Stimulated activated CD8-positive, alpha-beta memory T cell treated with anti-CD3 and anti-CD28 coated beads, Interleukin-4, amount 100 ng/mL, for 48 hours (primary cell): ENCODE measurements at regions not wholly inside any gene's neighbourhood (a gene's known extent, or its start where the extent isn't known, plus 50 kb on each side); places are given as distances from the start of the nearest gene placed in this dataset.

Source experiments
- DNase-seq: peaks from one replicate; pipeline ENCODE4 v3.0.0-alpha.2; 2020

DNA sequence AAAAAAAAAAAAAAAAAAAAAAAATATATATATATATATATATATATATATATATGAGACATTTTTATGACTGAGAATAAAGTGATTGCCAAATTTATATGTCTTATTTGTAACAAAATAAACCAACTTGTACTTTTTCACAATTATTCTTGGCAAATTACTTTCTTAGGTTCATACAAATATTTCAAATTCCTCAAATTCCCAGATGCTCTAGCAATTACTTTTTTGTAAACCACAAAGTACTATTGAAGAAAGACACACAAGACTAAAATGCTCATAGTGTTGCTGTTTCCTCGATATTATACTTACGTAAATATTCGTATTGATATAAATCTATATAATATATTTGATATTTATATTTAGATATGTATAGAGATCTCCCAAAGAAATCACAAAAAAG, 390.0 kb downstream of the FAT4 start:
- DNase-seq = no peak

DNA sequence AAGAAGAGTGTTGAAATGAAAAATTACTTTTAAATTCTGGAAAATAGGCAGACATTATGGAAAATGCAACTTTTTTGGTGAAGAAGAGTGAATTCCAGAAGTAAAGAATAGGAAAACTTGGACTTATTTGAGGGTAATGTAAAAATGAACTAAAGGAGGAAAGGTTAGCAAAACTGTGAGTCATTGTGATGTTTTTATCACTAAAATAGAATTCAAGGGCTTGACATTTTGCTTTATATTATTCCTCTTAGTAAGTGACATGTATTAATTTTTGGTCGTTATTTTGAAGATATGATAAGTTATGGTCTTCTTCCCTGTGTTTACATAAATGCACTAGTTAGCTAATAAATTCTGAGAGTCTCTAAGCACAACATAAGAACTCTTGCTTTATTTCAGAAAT, 390.9 kb downstream of the FAT4 start:
- DNase-seq = no peak

- no peak for DNase-seq
Observed at GRCh38 chr4:125707397-125707796, 392.6 kb downstream of the FAT4 start.

GRCh38 chr4:125710766-125711165, 396.0 kb downstream of the FAT4 start:
- no peak for DNase-seq

DNA sequence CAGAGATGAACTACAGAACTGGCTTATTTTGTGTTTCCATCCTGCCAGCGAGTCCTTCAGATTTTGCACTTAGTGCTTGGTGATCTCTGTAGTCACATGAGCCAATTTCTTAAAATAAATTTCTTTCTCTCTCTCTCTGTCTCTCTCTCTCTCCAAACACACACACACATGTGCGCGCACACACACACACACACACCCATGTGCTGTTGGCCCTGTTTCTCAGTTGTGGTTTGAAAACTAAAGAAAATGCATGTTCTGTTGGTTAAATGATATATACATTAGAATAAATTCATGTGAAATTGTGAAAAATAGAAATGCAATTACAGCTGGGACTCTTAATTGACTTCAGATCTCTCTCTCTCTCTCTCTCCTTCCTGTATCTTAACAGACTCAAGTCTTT, 399.3 kb downstream of the FAT4 start:
- DNase-seq = no peak

- DNase-seq = no peak
Observed at GRCh38 chr4:125714845-125715244, 400.1 kb downstream of the FAT4 start.

DNA sequence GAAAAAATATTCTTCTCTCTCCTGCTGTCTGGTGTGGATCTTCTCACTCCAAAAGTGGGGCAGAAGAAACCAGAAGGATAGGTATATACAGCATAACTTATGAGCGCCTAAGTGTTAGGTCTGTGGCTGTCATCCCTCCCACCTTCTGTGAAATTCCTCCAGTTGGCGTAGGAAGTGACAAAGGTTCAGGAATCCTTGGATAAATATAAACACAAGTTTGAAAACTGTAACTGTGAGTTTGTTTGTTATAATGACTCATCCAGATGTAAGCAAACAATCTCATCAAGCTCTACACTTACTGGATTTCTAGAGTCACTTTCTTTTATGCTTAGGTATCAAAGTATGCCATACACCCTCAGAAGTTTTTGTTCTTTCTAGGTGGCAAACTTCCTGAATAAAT, 405.2 kb downstream of the FAT4 start:
- no peak for DNase-seq

- DNase-seq = no peak
Observed at GRCh38 chr4:125722009-125722408, 407.3 kb downstream of the FAT4 start.

DNA sequence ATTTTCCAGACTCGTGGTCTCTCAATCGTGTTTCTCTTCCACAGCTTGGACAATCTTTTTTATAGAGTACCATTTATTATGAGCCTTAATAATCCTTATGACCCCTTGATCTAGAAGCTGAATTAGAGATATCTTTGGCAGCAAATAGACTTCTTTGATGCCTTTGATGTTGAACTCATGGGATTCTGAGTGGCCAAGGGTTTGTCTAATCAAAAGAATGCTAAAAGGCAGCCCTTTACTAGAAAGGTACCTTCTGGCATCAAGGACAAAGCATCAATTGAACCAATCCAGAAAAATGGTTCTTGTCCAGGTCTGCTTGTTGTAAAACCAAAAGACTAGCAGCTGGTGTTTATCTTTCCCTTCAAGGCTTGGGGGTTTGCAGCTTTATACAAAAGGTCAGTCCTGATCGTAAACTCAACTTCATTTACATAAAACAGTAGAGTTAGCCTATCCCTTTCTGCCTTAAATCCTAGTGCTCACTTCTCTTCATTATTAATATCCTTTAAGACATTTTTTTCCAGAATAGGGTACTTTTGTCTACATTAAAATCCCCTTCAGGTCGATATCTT, 411.3 kb downstream of the FAT4 start:
- no peak for DNase-seq

- DNase-seq = no peak
Observed at GRCh38 chr4:125727931-125728330, 413.2 kb downstream of the FAT4 start.

- no peak for DNase-seq
Observed at GRCh38 chr4:125728568-125728967, 413.8 kb downstream of the FAT4 start.

DNA sequence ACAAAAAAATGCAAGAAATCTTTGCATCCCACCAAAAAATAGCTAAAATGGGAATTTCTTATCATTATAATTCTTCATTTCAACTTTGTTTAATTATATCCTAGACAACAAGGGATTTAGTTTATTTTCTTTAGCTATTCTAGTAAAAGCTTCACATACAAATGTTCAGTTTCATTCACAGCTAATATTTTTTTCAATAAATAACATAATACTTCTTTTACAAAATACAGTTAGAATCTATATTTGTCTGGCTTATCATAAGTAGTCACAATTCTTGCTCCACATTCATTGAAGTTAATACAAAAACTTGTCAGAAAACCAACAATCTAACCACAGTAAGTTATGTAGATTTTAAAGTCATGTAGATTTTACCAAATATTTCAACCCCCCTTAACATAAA, 414.4 kb downstream of the FAT4 start:
- no peak for DNase-seq

- no peak for DNase-seq
Observed at GRCh38 chr4:125732632-125733031, 417.9 kb downstream of the FAT4 start.

GRCh38 chr4:125734504-125734903, 419.7 kb downstream of the FAT4 start:
- no peak for DNase-seq

DNA sequence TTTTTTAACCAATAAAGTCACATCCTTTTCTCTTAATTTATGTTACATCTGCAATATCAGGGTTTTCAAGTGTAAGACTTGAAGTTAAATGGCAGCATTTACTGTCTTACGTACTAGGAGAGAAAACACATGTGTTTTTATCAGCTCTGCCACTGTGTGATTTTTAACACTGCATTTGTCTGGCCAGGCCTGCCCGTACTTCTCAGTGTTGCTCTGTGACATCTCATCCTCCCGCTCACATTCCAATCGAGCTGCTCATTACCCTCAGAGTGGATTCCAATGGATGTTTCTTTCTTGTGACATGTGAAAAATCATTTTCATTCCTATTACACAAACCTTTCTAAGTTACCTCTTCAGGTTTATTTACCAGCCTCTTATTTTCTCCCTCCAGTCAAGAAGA, 420.3 kb downstream of the FAT4 start:
- no peak for DNase-seq

DNA sequence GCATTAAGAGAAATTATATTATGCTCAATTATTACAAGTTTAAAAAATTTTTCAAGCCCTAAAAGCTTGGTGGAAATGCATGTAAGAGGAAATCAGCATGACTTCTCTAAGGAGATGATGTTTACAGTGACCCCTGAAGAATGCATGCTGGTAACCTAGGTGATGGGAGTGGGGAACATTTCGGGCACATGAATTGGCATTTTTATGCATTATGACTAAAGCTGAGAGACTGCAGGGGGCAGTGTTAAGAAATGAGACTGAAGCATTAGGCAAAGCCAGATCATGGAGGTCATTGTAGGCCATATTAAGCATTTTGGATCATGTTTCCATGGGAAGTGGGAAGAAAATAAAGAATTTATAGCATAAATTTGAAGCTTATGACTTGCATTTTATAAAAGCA, 421.3 kb downstream of the FAT4 start:
- DNase-seq = no peak

DNA sequence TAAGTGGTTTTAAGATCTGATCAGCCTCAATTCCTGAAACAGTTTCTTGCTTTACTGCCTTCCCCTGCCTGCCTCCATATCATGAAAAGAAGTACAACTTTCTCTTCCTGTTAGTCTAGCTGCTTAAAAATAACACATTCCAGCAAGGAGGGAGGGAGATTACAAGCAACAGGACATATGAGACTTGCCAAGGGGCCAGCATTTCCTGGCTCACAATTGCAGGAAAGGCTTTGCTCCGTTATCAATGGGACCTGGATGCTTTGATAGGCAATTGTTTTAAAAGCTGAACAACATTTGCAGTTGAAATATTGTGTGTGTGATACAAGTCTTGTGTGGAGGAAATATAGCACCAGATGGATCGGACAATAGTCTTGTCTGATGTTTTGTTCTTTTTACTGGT, 425.0 kb downstream of the FAT4 start:
- DNase-seq = no peak

DNA sequence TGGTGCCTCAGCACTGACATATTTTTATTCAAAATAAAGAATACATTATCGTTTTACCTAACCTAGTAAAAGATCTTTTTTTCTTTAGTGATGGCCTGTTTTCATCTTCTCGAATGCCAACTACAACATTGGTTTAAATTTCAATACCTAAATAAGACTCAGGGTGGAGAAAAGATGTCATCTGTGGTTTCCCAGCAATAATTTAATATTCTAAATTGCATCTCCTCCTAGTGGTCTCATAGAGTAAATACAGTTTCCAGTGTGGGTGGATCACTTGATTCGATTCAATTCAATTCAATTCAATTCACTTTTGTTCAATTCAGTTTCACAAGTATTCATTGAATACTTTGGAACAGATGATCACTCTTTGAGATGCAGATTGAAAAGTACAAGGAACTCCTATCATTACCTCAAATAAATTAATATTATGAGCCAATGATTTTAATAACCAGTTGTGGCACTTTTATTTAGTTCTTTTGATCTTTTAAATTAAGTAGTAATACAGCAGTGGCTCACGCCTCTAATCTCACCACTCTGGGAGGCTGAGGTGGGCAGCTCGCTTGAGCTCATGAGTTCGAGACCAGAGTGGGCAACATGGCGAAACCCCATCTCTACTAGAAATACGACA, 427.2 kb downstream of the FAT4 start:
- no peak for DNase-seq

DNA sequence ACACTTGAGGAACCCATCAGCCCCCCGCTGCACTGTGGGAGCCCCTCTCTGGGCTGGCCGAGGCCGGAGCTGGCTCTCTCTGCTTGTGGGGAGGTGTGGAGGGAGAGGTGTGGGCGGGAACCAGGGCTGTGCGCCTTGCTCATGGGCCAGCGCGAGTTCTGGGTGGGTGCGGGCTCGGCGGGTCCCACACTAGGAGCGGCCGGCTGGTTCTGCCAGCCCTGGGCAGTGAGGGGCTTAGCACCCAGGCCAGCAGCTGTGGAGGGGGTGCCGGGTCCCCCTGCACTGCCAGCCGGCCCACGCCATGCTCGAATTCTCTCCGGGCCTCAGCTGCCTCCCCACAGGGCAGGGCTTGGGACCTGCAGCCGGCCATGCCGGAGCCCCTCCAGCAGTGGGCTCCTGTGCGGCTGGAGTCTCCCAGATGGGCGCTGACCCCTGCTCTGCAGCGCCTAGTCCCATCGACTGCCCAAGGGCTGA, 430.2 kb downstream of the FAT4 start:
- no peak for DNase-seq

GRCh38 chr4:125749354-125749753, 434.6 kb downstream of the FAT4 start:
- no peak for DNase-seq

DNA sequence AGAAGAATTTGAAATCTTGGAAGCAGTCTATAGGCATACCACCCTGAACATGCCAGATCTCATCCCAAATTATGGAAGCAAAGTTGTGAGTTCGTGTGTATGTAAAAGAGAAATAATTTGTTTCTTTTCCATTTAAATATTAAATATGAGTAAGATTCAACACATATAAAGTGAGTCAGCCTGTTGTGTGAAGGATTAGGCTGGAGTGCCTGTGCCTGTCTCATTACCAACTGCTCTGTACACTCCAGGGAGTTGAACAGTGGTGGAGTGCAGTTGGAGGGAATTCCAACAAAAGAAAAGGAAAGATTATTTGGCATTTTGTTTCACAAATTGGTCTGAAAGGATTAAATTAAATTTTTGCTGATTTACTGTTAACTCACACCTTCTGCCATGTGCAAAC, 435.6 kb downstream of the FAT4 start:
- no peak for DNase-seq

GRCh38 chr4:125750828-125751466, 436.2 kb downstream of the FAT4 start:
- DNase-seq = no peak

DNA sequence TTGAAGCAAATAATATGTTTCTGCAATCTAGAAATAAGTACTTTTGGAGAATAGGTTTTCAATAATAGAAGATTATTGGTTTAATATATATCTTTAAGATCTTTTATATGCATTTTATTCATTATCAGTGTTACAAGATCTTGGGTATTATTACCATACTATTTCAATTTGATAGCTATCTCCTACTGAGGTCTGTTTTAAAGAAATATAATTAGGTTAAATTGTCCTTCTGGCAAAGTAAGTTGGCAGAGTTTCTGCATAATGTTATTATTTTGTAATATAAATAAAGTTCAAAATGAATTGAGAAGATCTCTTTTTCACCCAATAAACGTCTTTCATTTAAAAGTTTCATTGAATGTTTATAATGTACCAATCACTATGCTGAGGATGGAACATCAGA, 443.7 kb downstream of the FAT4 start:
- DNase-seq = no peak

- no peak for DNase-seq
Observed at GRCh38 chr4:125760201-125760819, 445.6 kb downstream of the FAT4 start.
